GM23248 (cell line): ENCODE measurements at regions not wholly inside any gene's neighbourhood (a gene's known extent, or its start where the extent isn't known, plus 50 kb on each side); places are given as distances from the start of the nearest gene placed in this dataset.
"Not testable (repeated sequence)": the region's sequence is repeated elsewhere in the genome, so short reads cannot be mapped to it uniquely, and the experiment has no call there.

ENCODE experiments used
- DNase-seq: peaks from one replicate; pipeline ENCODE4 v3.0.0-alpha.2; 2015
- H2AFZ ChIP-seq: fragments of 200-600 bp; sonication (generic); 2 replicates; pipeline ENCODE4 v1.6.1; 2016; ENCODE audit warnings: antibody characterized with exemption
- H3F3A ChIP-seq: fragments of 200-600 bp; sonication (generic); 2 replicates; pipeline ENCODE4 v1.6.1; 2016; ENCODE audit warnings: mild to moderate bottlenecking, antibody characterized with exemption, mixed run types; ENCODE audit not compliant: insufficient read depth
- H3K27ac ChIP-seq: fragments of 200-600 bp; sonication (generic); 2 replicates; pipeline ENCODE4 v1.5.1; 2016; ENCODE audit warnings: mild to moderate bottlenecking
- H3K27me3 ChIP-seq: fragments of 200-600 bp; sonication (generic); replicated peaks from 2 replicates; pipeline ENCODE4 v1.6.1; 2016; ENCODE audit warnings: mild to moderate bottlenecking; ENCODE audit not compliant: insufficient read depth
- H3K36me3 ChIP-seq: fragments of 200-600 bp; sonication (generic); 2 replicates; pipeline ENCODE4 v1.6.1; 2016; ENCODE audit warnings: low read depth, mild to moderate bottlenecking
- H3K4me1 ChIP-seq: fragments of 200-600 bp; sonication (generic); 2 replicates; pipeline ENCODE4 v1.6.1; 2016; ENCODE audit warnings: mild to moderate bottlenecking; ENCODE audit not compliant: insufficient read depth
- H3K4me2 ChIP-seq: fragments of 200-600 bp; sonication (generic); one replicate; pipeline ENCODE4 v1.6.1; 2016; ENCODE audit warnings: mild to moderate bottlenecking; ENCODE audit not compliant: unreplicated experiment
- H3K4me3 ChIP-seq: fragments of 200-600 bp; sonication (generic); 2 replicates; pipeline ENCODE4 v1.5.1; 2016; ENCODE audit warnings: mild to moderate bottlenecking
- H3K79me2 ChIP-seq: fragments of 200-600 bp; sonication (generic); 2 replicates; pipeline ENCODE4 v1.6.1; 2016; ENCODE audit warnings: mild to moderate bottlenecking; ENCODE audit not compliant: insufficient read depth
- H3K9ac ChIP-seq: fragments of 200-600 bp; sonication (generic); 2 replicates; pipeline ENCODE4 v1.6.1; 2016; ENCODE audit warnings: mild to moderate bottlenecking
- H3K9me2 ChIP-seq: fragments of 200-600 bp; sonication (generic); 2 replicates; pipeline ENCODE4 v1.6.1; 2016; ENCODE audit warnings: mixed run types, mild to moderate bottlenecking, moderate library complexity; ENCODE audit not compliant: insufficient read depth
- H3K9me3 ChIP-seq: fragments of 200-600 bp; sonication (generic); one replicate; pipeline ENCODE4 v1.6.1; 2017; ENCODE audit warnings: low read depth
- H4K20me1 ChIP-seq: fragments of 200-600 bp; sonication (generic); 2 replicates; pipeline ENCODE4 v1.6.0; 2016; ENCODE audit not compliant: insufficient read depth
- EZH2 ChIP-seq: fragments of 200-600 bp; sonication (generic); IDR thresholded peaks from 2 replicates; pipeline ENCODE4 v1.6.1; 2018; ENCODE audit warnings: antibody characterized with exemption, mild to moderate bottlenecking; ENCODE audit not compliant: insufficient read depth, poor library complexity, severe bottlenecking
- EZH2phosphoT487 ChIP-seq: fragments of 200-600 bp; sonication (generic); IDR thresholded peaks from 2 replicates; pipeline ENCODE4 v1.6.1; 2018; ENCODE audit warnings: antibody characterized with exemption, moderate library complexity, mild to moderate bottlenecking, low read depth; ENCODE audit not compliant: insufficient read depth
- WGBS, 2 experiments: methylation state at CpG; one replicate each; pipeline ENCODE4 v1.1.6; 2015 to 2017; ENCODE audit warnings: low lambda C conversion rate in 2 of 2, low coverage in 1 of 2; ENCODE audit errors: missing lambda C conversion rate in 2 of 2; 5-methylcytosine and 5-hydroxymethylcytosine counted together
- in situ Hi-C: fragments of 300-500 bp; cut with MboI; formaldehyde crosslinking; loops from 2 replicates; pipeline ENCODE4 v1.15.0; 2020

GRCh38 chr5:104891596-104891995 is 1329.0 kb upstream of the NUDT12 start:
- DNase-seq: no peak
- H3F3A ChIP-seq: no peaks in the 10 kb centered on the region

GRCh38 chr5:104890767-104891166 is 1328.2 kb upstream of the NUDT12 start:
- H3K9me3 ChIP-seq: no peaks in the 10 kb centered on the region
- H3K4me1 ChIP-seq: no peaks in the 10 kb centered on the region
- H3K4me3 ChIP-seq: no peak overlapping the region
- no peaks in the 10 kb centered on the region for H3K79me2 ChIP-seq
- H3F3A ChIP-seq: no peaks in the 10 kb centered on the region
- no peaks in the 10 kb centered on the region for H3K36me3 ChIP-seq
- H3K9ac ChIP-seq: no peak overlapping the region
- H3K27ac ChIP-seq: no peak overlapping the region
- no peaks in the 10 kb centered on the region for H3K27me3 ChIP-seq
- no peak for DNase-seq
- 0 to 4% methylated on average over 1 of the region's 1 CpG for WGBS, 2 experiments
- H2AFZ ChIP-seq: no peak overlapping the region
- no peak overlapping the region for H3K4me2 ChIP-seq
- H4K20me1 ChIP-seq: no peaks in the 10 kb centered on the region
- in situ Hi-C loops: no loop called here
- no peak for TF ChIP-seq EZH2phosphoT487
- no peak for TF ChIP-seq EZH2
- H3K9me2 ChIP-seq: no peaks in the 10 kb centered on the region

More at GRCh38 chr5:104891596-104891995, 1329.0 kb upstream of the NUDT12 start:
- H3K4me3 ChIP-seq: no peak overlapping the region
- no peaks in the 10 kb centered on the region for H3K4me1 ChIP-seq
- no peak overlapping the region for H2AFZ ChIP-seq
- no peaks in the 10 kb centered on the region for H4K20me1 ChIP-seq
- H3K9me3 ChIP-seq: no peaks in the 10 kb centered on the region
- no peaks in the 10 kb centered on the region for H3K9me2 ChIP-seq
- no peak for TF ChIP-seq EZH2
- TF ChIP-seq EZH2phosphoT487: no peak
- no peak overlapping the region for H3K9ac ChIP-seq
- in situ Hi-C loops: no loop called here
- no peaks in the 10 kb centered on the region for H3K36me3 ChIP-seq
- no peaks in the 10 kb centered on the region for H3K27me3 ChIP-seq
- WGBS, 2 experiments: 9 to 11% methylated on average over 3 of the region's 3 CpGs
- H3K4me2 ChIP-seq: no peak overlapping the region
- H3K27ac ChIP-seq: no peak overlapping the region
- H3K79me2 ChIP-seq: no peaks in the 10 kb centered on the region

GRCh38 chr5:104859437-104859836 is 1296.8 kb upstream of the NUDT12 start:
- H3K4me2 ChIP-seq: no peak overlapping the region
- in situ Hi-C loops: no loop called here
- H3K4me3 ChIP-seq: no peak overlapping the region
- no peak overlapping the region for H2AFZ ChIP-seq
- H3K27ac ChIP-seq: no peak overlapping the region
- 21 to 24% methylated on average over 4 of the region's 4 CpGs for WGBS, 2 experiments
- H3K9me3 ChIP-seq: no peaks in the 10 kb centered on the region
- H4K20me1 ChIP-seq: no peaks in the 10 kb centered on the region
- H3K4me1 ChIP-seq: no peaks in the 10 kb centered on the region
- no peaks in the 10 kb centered on the region for H3F3A ChIP-seq
- no peak for DNase-seq
- no peaks in the 10 kb centered on the region for H3K27me3 ChIP-seq
- no peaks in the 10 kb centered on the region for H3K36me3 ChIP-seq
- no peak overlapping the region for H3K9ac ChIP-seq
- H3K9me2 ChIP-seq: no peaks in the 10 kb centered on the region
- no peak for TF ChIP-seq EZH2
- TF ChIP-seq EZH2phosphoT487: no peak
- no peaks in the 10 kb centered on the region for H3K79me2 ChIP-seq

- H3K4me2 ChIP-seq, DNase-seq, H3K4me3 ChIP-seq, H3K4me1 ChIP-seq, H3K9ac ChIP-seq, H3K79me2 ChIP-seq, in situ Hi-C loops, H3K9me3 ChIP-seq, H3F3A ChIP-seq, H3K9me2 ChIP-seq, H3K27me3 ChIP-seq, H2AFZ ChIP-seq, H3K36me3 ChIP-seq, H4K20me1 ChIP-seq, H3K27ac ChIP-seq: not testable (repeated sequence)
- WGBS, 2 experiments: 17 to 20% methylated on average over 5 of the region's 5 CpGs
Measured at GRCh38 chr5:104852099-104852498, 1289.5 kb upstream of the NUDT12 start.

- 3 to 4% methylated on average over 4 of the region's 4 CpGs for WGBS, 2 experiments
- H4K20me1 ChIP-seq: no peaks in the 10 kb centered on the region
- H3K4me1 ChIP-seq: no peaks in the 10 kb centered on the region
- no peak overlapping the region for H3K27ac ChIP-seq
- H3F3A ChIP-seq: no peaks in the 10 kb centered on the region
- no peak overlapping the region for H3K4me3 ChIP-seq
- no peak overlapping the region for H3K4me2 ChIP-seq
- no peak overlapping the region for H2AFZ ChIP-seq
- TF ChIP-seq EZH2: no peak
- TF ChIP-seq EZH2phosphoT487: no peak
- no peaks in the 10 kb centered on the region for H3K27me3 ChIP-seq
- H3K36me3 ChIP-seq: no peaks in the 10 kb centered on the region
- H3K79me2 ChIP-seq: no peaks in the 10 kb centered on the region
- H3K9me3 ChIP-seq: no peaks in the 10 kb centered on the region
- H3K9me2 ChIP-seq: no peaks in the 10 kb centered on the region
- DNase-seq: no peak
- in situ Hi-C loops: no loop called here
- no peak overlapping the region for H3K9ac ChIP-seq
Measured at GRCh38 chr5:104845541-104845940, 1283.0 kb upstream of the NUDT12 start.
